ENCODE measurements at regions not wholly inside any gene's neighbourhood (a gene's known extent, or its start where the extent isn't known, plus 50 kb on each side); places are given as distances from the start of the nearest gene placed in this dataset.

- TF ChIP-seq CTCF (conservative IDR thresholded peaks at IDR 0.05; ENCODE audit: low read depth, low read length) (no peak), MAZ (IDR thresholded peaks at IDR 0.05; ENCODE audit: borderline replicate concordance, low read depth, low read length) (no peak), FOS (IDR thresholded peaks at IDR 0.05; ENCODE audit: low read depth, low read length) (no peak), RCOR1 (IDR thresholded peaks at IDR 0.05; ENCODE audit: insufficient replicate concordance, low read length) (no peak)
Measured at GRCh38 chr3:115211810-115212492, 64.9 kb upstream of the ZBTB20 start.
